ES-I3 (cell line): ENCODE measurements at regions not wholly inside any gene's neighbourhood (a gene's known extent, or its start where the extent isn't known, plus 50 kb on each side); places are given as distances from the start of the nearest gene placed in this dataset.

Experiments
- H3K36me3 ChIP-seq: 2 replicates; pipeline ENCODE4 v1.6.1; 2013; ENCODE audit warnings: mild to moderate bottlenecking, low read length, control low read depth, moderate library complexity; ENCODE audit not compliant: insufficient read depth
- H3K4me1 ChIP-seq: 2 replicates; pipeline ENCODE4 v1.6.1; 2013; ENCODE audit warnings: mild to moderate bottlenecking, control low read depth, low read length; ENCODE audit not compliant: insufficient read depth
- H3K9ac ChIP-seq: 2 replicates; pipeline ENCODE4 v1.6.1; 2013; ENCODE audit warnings: low read depth, mild to moderate bottlenecking, low read length, moderate library complexity
- H3K9me3 ChIP-seq: 2 replicates; pipeline ENCODE4 v1.6.1; 2013; ENCODE audit warnings: mild to moderate bottlenecking, low read length, moderate library complexity; ENCODE audit not compliant: control insufficient read depth, insufficient read depth

DNA sequence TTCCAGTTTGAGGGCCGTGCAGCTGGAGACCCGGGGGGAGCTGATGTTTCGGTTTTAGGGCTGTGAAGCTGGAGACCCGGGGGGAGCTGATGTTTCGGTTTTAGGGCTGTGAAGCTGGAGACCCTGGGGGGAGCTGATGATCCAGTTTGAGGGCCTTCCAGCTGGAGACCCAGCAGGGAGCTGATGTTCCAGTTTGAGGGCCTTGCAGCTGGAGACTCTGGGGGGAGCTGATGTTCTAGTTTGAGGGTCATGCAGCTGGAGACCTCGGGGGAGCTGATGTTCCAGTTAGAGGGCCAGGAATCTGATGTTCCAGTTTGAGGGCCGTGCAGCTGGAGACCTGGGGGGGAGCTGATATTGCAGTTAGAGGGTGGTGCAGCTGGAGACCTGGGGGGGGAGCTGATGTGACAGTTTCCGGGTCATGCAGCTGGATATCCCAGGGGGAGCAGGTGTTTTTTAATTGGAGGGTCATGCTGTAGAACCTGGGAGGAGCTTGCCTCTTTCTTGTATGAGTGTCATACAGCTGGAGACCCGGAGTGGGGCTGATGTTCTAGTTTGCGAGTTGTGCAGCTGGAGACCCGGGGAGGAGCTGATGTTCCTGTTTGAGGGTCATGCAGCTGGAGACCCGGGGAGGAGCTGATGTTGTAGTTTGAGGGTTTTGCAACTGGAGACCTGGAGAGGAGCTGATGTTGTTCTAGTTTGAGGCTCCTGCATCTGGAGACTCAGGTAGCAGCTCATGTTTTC is 153.2 kb downstream of the RTP5 start:
- Histone ChIP-seq H3K4me1 (no peaks in the 10 kb centered on the region), H3K9me3 (no peaks in the 10 kb centered on the region), H3K9ac (no peak overlapping the region), H3K36me3 (no peaks in the 10 kb centered on the region)

DNA sequence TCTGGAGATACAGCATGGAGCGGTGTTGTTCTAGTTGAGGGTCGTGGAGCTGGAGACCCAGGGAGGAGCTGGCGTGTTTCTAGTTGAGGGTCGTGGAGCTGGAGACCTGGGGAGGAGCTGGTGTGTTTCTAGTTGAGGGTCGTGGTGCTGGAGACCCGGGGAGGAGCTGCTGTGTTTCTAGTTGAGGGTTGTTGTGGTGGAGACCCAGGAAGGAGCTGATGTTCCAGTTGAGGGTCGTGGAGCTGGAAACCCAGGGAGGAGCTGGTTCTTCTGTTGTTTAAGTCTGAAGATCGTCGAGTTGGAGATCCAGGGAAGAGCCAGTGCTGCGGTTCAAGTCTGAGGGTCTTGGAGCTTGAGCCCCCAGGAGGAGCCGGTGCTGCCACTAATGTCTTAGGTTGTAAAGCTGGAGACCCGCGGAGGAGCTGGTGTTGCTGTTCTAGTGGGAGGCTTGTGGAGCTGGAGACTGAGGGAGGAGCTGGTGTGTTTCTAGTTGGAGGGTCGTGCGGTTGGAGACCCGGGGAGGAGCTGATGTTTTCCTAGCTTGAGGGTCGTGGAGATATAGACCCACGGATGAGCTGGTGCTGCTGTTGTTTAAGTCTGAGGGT is 155.3 kb downstream of the RTP5 start:
- H3K36me3 ChIP-seq = no peaks in the 10 kb centered on the region
- H3K9me3 ChIP-seq = no peaks in the 10 kb centered on the region

DNA sequence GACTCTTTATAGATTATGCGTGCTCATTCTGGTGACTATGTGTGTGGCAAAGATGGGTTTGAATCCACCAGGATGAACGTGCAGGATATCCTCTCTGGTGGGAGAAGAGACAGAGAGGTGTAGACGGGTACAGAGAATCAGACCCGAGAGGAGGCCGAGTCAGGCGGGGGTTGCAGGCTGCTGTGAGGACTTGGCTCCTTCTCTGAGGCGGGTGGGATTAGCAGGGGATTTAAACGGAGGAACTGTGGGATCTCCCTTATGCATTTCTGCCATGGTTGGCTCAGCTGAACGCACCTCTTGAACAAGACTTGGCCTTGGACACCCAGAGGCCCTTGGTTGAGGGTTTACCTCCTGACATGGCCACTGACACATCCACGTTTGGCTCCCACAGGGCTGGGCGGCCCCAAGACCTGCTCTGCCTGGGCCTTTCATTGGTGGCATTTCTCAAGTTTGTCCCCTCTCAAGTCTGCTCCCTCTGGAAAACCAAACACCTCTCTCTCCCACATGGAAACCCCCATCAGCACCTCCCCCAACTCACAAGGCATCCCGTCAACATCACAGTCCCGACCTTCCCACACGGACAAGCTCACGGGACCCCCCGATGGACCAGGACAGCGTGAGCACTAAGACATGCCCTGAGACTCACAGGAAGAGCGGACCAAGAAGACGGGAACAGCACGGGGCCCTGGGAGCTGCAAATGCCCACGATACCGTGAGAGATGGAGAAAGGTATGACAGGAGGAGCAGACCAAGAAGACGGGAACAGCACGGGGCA is 158.3 kb downstream of the RTP5 start:
- Histone ChIP-seq H3K36me3 (no peaks in the 10 kb centered on the region), H3K9ac (no peak overlapping the region), H3K4me1 (no peaks in the 10 kb centered on the region), H3K9me3 (no peaks in the 10 kb centered on the region)

More for the DNA sequence above, 155.3 kb downstream of the RTP5 start:
- Histone ChIP-seq H3K4me1 (no peaks in the 10 kb centered on the region), H3K9ac (no peak overlapping the region)

GRCh38 chr2:242029422-242030225 is 160.1 kb downstream of the RTP5 start:
- no peaks in the 10 kb centered on the region for H3K9me3 ChIP-seq
- no peak overlapping the region for H3K9ac ChIP-seq
- no peaks in the 10 kb centered on the region for H3K4me1 ChIP-seq
- H3K36me3 ChIP-seq = no peaks in the 10 kb centered on the region

DNA sequence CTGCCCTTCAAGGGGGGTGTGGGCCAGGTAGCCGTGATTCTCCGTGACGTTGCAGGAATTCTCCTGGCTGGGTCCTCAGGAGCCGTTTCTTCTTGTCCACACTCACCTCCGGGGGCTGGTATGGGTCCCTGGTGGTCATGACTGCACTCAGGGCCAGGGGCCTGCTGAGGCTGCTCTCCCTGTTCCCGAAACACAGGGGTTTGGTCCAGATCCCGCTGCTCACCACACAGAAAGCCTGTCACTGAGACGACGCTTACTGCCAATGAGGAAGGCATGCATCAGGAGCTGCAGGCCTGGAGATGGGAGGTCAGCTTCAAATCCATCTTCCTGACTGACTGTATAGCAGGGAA is 160.7 kb downstream of the RTP5 start:
- Histone ChIP-seq H3K36me3 (no peaks in the 10 kb centered on the region), H3K9ac (no peak overlapping the region), H3K9me3 (no peaks in the 10 kb centered on the region), H3K4me1 (no peaks in the 10 kb centered on the region)

GRCh38 chr2:242030858-242031257 is 161.3 kb downstream of the RTP5 start:
- Histone ChIP-seq H3K36me3 (no peaks in the 10 kb centered on the region), H3K9ac (no peak overlapping the region)

GRCh38 chr2:242031481-242032019 is 162.0 kb downstream of the RTP5 start:
- Histone ChIP-seq H3K9ac (no peak overlapping the region), H3K4me1 (no peaks in the 10 kb centered on the region), H3K9me3 (no peaks in the 10 kb centered on the region), H3K36me3 (no peaks in the 10 kb centered on the region)

More at GRCh38 chr2:242030858-242031257, 161.3 kb downstream of the RTP5 start:
- Histone ChIP-seq H3K9me3 (no peaks in the 10 kb centered on the region), H3K4me1 (no peaks in the 10 kb centered on the region)

GRCh38 chr2:242032780-242033656 is 163.5 kb downstream of the RTP5 start:
- no peaks in the 10 kb centered on the region for H3K9me3 ChIP-seq
- H3K4me1 ChIP-seq = no peaks in the 10 kb centered on the region
- H3K36me3 ChIP-seq = no peaks in the 10 kb centered on the region
- no peak overlapping the region for H3K9ac ChIP-seq

DNA sequence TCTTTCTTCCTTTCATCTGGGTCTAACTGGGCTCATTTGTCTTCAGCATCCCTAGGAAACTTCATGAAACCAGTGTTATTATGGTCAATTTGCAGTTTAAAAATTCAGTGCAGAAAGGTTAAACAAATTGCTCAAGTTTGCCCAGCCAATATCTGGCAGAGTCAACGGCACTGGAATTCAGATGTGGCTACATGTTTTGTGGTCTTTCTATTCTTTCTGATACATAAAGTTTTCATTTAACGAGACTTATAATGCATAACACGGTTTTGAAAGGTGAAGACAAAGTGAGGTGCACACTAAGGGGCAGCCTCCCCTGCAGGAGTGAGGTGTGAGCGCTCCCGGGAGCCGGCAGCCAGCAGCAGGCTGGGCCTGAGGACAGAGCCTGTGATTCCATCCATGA is 164.6 kb downstream of the RTP5 start:
- Histone ChIP-seq H3K36me3 (no peaks in the 10 kb centered on the region), H3K4me1 (no peaks in the 10 kb centered on the region), H3K9ac (no peak overlapping the region), H3K9me3 (no peaks in the 10 kb centered on the region)

DNA sequence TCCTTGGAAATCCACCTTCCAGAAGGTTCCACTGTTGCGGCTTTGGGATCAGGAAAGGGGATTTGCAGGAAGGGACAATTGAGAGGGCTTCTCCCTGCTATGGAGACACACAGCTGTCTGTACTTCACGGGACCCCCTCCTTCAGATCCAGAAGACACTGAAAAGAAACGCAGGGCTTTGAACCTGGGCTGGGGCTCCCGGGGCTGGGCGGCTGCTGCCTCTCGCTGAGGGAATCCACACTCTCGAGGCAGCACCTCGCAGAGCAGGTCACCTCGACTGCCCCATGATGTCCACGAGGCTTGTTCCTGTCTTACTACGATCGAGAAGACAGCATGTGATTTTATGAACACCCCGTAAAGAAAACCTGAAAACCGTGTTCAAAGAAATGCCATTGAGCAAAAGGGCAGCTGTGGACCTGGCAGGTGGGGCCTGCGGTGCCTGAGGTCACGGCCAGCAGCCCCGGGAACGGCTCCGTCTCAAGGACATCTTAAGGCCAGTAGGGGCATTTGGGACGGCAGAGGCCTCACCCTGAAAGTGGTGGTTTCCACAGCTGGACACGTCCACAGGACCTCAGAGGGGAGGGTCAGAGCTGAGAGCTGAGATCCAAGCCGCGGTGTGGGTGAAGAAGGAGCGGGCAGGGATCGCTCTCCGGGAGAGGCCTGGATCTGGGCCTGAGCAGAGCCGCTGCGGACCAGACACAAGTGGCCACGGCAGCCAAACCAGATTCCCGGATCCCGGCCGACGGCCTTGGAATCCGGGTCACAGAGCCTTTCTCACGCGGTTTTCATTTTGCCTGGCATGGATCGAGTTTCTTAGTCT is 165.7 kb downstream of the RTP5 start:
- no peaks in the 10 kb centered on the region for H3K36me3 ChIP-seq
- H3K9ac ChIP-seq = no peak overlapping the region
- no peaks in the 10 kb centered on the region for H3K4me1 ChIP-seq
- H3K9me3 ChIP-seq = no peaks in the 10 kb centered on the region

- no peaks in the 10 kb centered on the region for H3K36me3 ChIP-seq
- no peaks in the 10 kb centered on the region for H3K4me1 ChIP-seq
- H3K9me3 ChIP-seq = no peaks in the 10 kb centered on the region
- no peak overlapping the region for H3K9ac ChIP-seq
Measured at GRCh38 chr2:242035858-242036652, 166.5 kb downstream of the RTP5 start.

- H3K36me3 ChIP-seq = no peaks in the 10 kb centered on the region
- no peak overlapping the region for H3K9ac ChIP-seq
- no peaks in the 10 kb centered on the region for H3K9me3 ChIP-seq
- H3K4me1 ChIP-seq = no peaks in the 10 kb centered on the region
Measured at GRCh38 chr2:242036653-242036950, 167.1 kb downstream of the RTP5 start.
